GM12878 (cell line): ENCODE measurements at regions not wholly inside any gene's neighbourhood (a gene's known extent, or its start where the extent isn't known, plus 50 kb on each side); places are given as distances from the start of the nearest gene placed in this dataset.

Experiments
- ATAC-seq: fragments of 200-7000 bp; cut with Tn5 transposase; 3 replicates; pipeline ENCODE4 v1.9.1; 2020; ENCODE audit warnings: mild to moderate bottlenecking, moderate library complexity
- BruUV-seq: library from RNA; stranded (reverse); fragments of 400-500 nt; replicated peaks from 2 replicates; lab custom pipeline; 2021; lab: Mats Ljungman, UMichigan
- CTCF ChIA-PET: fragments of 300-600 bp; sonication (Branson Sonifier 250); formaldehyde crosslinking; extraction: SDS; loops from one replicate; lab custom pipeline; 2021; ENCODE audit warnings: inconsistent platforms; lab: Yijun Ruan, JAX
- POLR2A ChIA-PET: fragments of 350-600 bp; formaldehyde crosslinking; extraction: SDS; loops from one replicate; lab custom pipeline; 2021; ENCODE audit warnings: inconsistent platforms; lab: Charles Lee
- RAD21 ChIA-PET: fragments of 300-600 bp; sonication (Branson Sonifier 250); formaldehyde crosslinking; loops from one replicate; lab custom pipeline; 2023; ENCODE audit warnings: antibody characterized with exemption; ENCODE audit not compliant: unreplicated experiment; lab: Charles Lee
- SMC1A ChIA-PET: fragments of 300-600 bp; sonication (Branson Sonifier 250); formaldehyde crosslinking; loops from one replicate; lab custom pipeline; 2023; ENCODE audit not compliant: unreplicated experiment, uncharacterized antibody; lab: Charles Lee
- DNase-seq: peaks from one replicate; pipeline ENCODE4 v3.0.0-alpha.2; 2011; ENCODE audit warnings: low read depth, low spot score
- FAIRE-seq: peaks from 3 replicates; lab custom pipeline; 2011; peaks lifted over from hg19 to GRCh38; lab: Jason Lieb, UNC
- H2AFZ ChIP-seq: 2 replicates; pipeline ENCODE4 v1.6.0; 2011; ENCODE audit warnings: low read depth, low read length, control low read depth; ENCODE audit not compliant: control insufficient read depth
- H3K27ac ChIP-seq: 2 replicates; pipeline ENCODE4 v1.5.1; 2011; ENCODE audit warnings: control low read depth; ENCODE audit not compliant: control insufficient read depth, insufficient read depth
- H3K27me3 ChIP-seq, 2 experiments: replicated peaks in 1 of 2; 2 replicates each; pipeline versions ENCODE4 v1.6.0 to v1.6.1; 2011; ENCODE audit warnings: low read length in 1 of 2; ENCODE audit not compliant: control insufficient read depth in 2 of 2, insufficient read depth in 2 of 2
- H3K36me3 ChIP-seq, 2 experiments: 2 replicates each; pipeline ENCODE4 v1.5.1; 2011; ENCODE audit warnings: low read length in 1 of 2; ENCODE audit not compliant: control insufficient read depth in 2 of 2, insufficient read depth in 2 of 2
- H3K4me1 ChIP-seq: 2 replicates; pipeline ENCODE4 v1.6.1; 2011; ENCODE audit warnings: mild to moderate bottlenecking, low read length, moderate library complexity, mixed read lengths; ENCODE audit not compliant: control insufficient read depth, insufficient read depth
- H3K4me2 ChIP-seq: 2 replicates; pipeline ENCODE4 v1.6.0; 2011; ENCODE audit warnings: control low read depth; ENCODE audit not compliant: control insufficient read depth, insufficient read depth
- H3K4me3 ChIP-seq: fragments of 200-600 bp; sonication (generic); 2 replicates; pipeline ENCODE4 v1.5.1; 2016
- H3K79me2 ChIP-seq: 2 replicates; pipeline ENCODE4 v1.6.0; 2011; ENCODE audit warnings: low read length; ENCODE audit not compliant: control insufficient read depth, insufficient read depth
- H3K9ac ChIP-seq: 2 replicates; pipeline ENCODE4 v1.8.0; 2011; ENCODE audit warnings: low read length, control low read depth, mixed read lengths; ENCODE audit not compliant: control insufficient read depth, insufficient read depth
- H3K9me3 ChIP-seq: replicated peaks from 3 replicates; pipeline ENCODE4 v1.5.1; 2011; ENCODE audit warnings: mild to moderate bottlenecking, low read length; ENCODE audit not compliant: control insufficient read depth, insufficient read depth
- H4K20me1 ChIP-seq: 2 replicates; pipeline ENCODE4 v1.6.0; 2011; ENCODE audit not compliant: control insufficient read depth, insufficient read depth
- BMI1 ChIP-seq: fragments of 450-650 bp; IDR thresholded peaks from 2 replicates; pipeline ENCODE4 v1.6.1; 2016; ENCODE audit warnings: mild to moderate bottlenecking, moderate library complexity, borderline replicate concordance
- E2F8 ChIP-seq: fragments of 450-650 bp; IDR thresholded peaks from 2 replicates; pipeline ENCODE4 v1.6.1; 2018; ENCODE audit warnings: mild to moderate bottlenecking, low read depth, moderate library complexity; ENCODE audit not compliant: partially characterized antibody
- IKZF2 ChIP-seq, 2 experiments: fragments of 450-650 bp; IDR thresholded peaks; 2 replicates each; pipeline ENCODE4 v1.6.1; 2017; ENCODE audit warnings: mild to moderate bottlenecking in 2 of 2, moderate library complexity in 2 of 2
- MYB ChIP-seq: fragments of 150-350 bp; IDR thresholded peaks from 2 replicates; pipeline ENCODE4 v1.6.1; 2014; ENCODE audit warnings: mild to moderate bottlenecking, low read depth, low read length, borderline replicate concordance
- SP1 ChIP-seq: IDR thresholded peaks from one replicate; pipeline ENCODE4 v1.6.1; 2011; ENCODE audit warnings: low read depth, low read length
- SREBF1 ChIP-seq: IDR thresholded peaks from 2 replicates; pipeline ENCODE4 v1.6.1; 2012; ENCODE audit warnings: mild to moderate bottlenecking, low read length
- TARDBP ChIP-seq: IDR thresholded peaks from 2 replicates; pipeline ENCODE4 v1.6.1; 2016; ENCODE audit warnings: borderline replicate concordance
- TCF7 ChIP-seq: IDR thresholded peaks from 2 replicates; pipeline ENCODE4 v1.6.1; 2014; ENCODE audit warnings: antibody characterized with exemption, borderline replicate concordance
- USF1 ChIP-seq: IDR thresholded peaks from 2 replicates; pipeline ENCODE4 v1.6.1; 2011; ENCODE audit warnings: borderline replicate concordance, low read depth, mild to moderate bottlenecking, moderate library complexity, mixed read lengths, low read length; ENCODE audit not compliant: insufficient read depth; ENCODE audit errors: extremely low read length
- ZNF384 ChIP-seq: IDR thresholded peaks from 2 replicates; pipeline ENCODE4 v1.6.1; 2012; ENCODE audit warnings: low read depth, mild to moderate bottlenecking, low read length, improper control_type of control experiment, borderline replicate concordance
- WGBS: methylation state at CpG from one replicate; pipeline ENCODE4 v1.1.6; 2016; ENCODE audit warnings: low lambda C conversion rate; ENCODE audit not compliant: insufficient replicate concordance, insufficient coverage; ENCODE audit errors: missing lambda C conversion rate; 5-methylcytosine and 5-hydroxymethylcytosine counted together
- in situ Hi-C: fragments of 300-500 bp; cut with MboI; formaldehyde crosslinking; loops from 9 replicates; pipeline ENCODE4 v1.14.3; 2018; ENCODE audit warnings: mixed read lengths
- intact Hi-C: fragments of 100-400 bp; cut with micrococcal nuclease; formaldehyde crosslinking; loops from one replicate; pipeline ENCODE4 v1.14.2; 2022; ENCODE audit not compliant: unreplicated experiment

- Histone ChIP-seq H4K20me1 (no peaks in the 10 kb centered on the region), H3K9ac (no peak overlapping the region), H3K36me3 (no peaks in the 10 kb centered on the region), H3K27me3 (no peaks in the 10 kb centered on the region), H3K4me1 (no peaks in the 10 kb centered on the region), H2AFZ (no peak overlapping the region), H3K4me3 (no peak overlapping the region), H3K4me2 (no peak overlapping the region), H3K79me2 (no peaks in the 10 kb centered on the region), H3K9me3 (no peaks in the 10 kb centered on the region; the same call in 2 of the 3 replicates), H3K27ac (no peak overlapping the region)
- SMC1A ChIA-PET: interaction anchor here (0.6 kb wide), 1 partner anchor 829 kb away, joined by 3 read pairs; no protein-coding TSS in a partner anchor
- no peak for ATAC-seq
- intact Hi-C loops: no loop called here
- RAD21 ChIA-PET: no interaction called here
- TF ChIP-seq SREBF1 (no peak), USF1 (no peak), MYB (no peak), TCF7 (no peak), BMI1 (no peak), E2F8 (no peak), ZNF384 (no peak), IKZF2 (IDR thresholded peaks at IDR 0.05) (no peak), TARDBP (no peak), SP1 (no peak)
- WGBS: 29% methylated on average over 4 of the region's 4 CpGs
- no peak for FAIRE-seq
- no TSS peak for BruUV-seq
- POLR2A ChIA-PET: no interaction called here
- in situ Hi-C loops: no loop called here
- CTCF ChIA-PET: no interaction called here
- no peak for DNase-seq
These were observed 544.3 kb upstream of the DPP6 start for GRCh38 chr7:153507885-153508284.
